Smooth muscle cell (in vitro differentiated cells): ENCODE measurements at regions not wholly inside any gene's neighbourhood (a gene's known extent, or its start where the extent isn't known, plus 50 kb on each side); places are given as distances from the start of the nearest gene placed in this dataset.

Experiments used
- DNase-seq: peaks from one replicate; lab custom pipeline; 2025; ENCODE audit not compliant: unreplicated experiment; lab: John Stamatoyannopoulos, UW
- H2AFZ ChIP-seq: fragments of 200-600 bp; sonication (generic); 2 replicates; pipeline ENCODE4 v1.6.0; 2016; ENCODE audit warnings: antibody characterized with exemption, low read depth, mild to moderate bottlenecking
- H3F3A ChIP-seq: fragments of 200-600 bp; sonication (generic); 2 replicates; pipeline ENCODE4 v1.6.0; 2017; ENCODE audit warnings: antibody characterized with exemption, low read depth
- H3K27ac ChIP-seq: fragments of 200-600 bp; sonication (generic); 2 replicates; pipeline ENCODE4 v1.5.1; 2016; ENCODE audit warnings: low read depth, mild to moderate bottlenecking
- H3K27me3 ChIP-seq: fragments of 200-600 bp; sonication (generic); 2 replicates; pipeline ENCODE4 v1.6.1; 2016; ENCODE audit warnings: low read depth, mild to moderate bottlenecking
- H3K36me3 ChIP-seq: fragments of 200-600 bp; sonication (generic); 2 replicates; pipeline ENCODE4 v1.5.1; 2016; ENCODE audit warnings: low read depth
- H3K4me1 ChIP-seq: fragments of 200-600 bp; sonication (generic); 2 replicates; pipeline ENCODE4 v1.5.1; 2016; ENCODE audit warnings: low read depth
- H3K4me2 ChIP-seq: fragments of 200-600 bp; sonication (generic); 2 replicates; pipeline ENCODE4 v1.6.0; 2016; ENCODE audit warnings: mild to moderate bottlenecking
- H3K4me3 ChIP-seq: fragments of 200-600 bp; sonication (generic); 2 replicates; pipeline ENCODE4 v1.5.1; 2016; ENCODE audit warnings: mild to moderate bottlenecking
- H3K79me2 ChIP-seq: fragments of 200-600 bp; sonication (generic); 2 replicates; pipeline ENCODE4 v1.6.0; 2016; ENCODE audit warnings: low read depth, mild to moderate bottlenecking
- H3K9ac ChIP-seq: fragments of 200-600 bp; sonication (generic); 2 replicates; pipeline ENCODE4 v1.6.0; 2016; ENCODE audit warnings: low read depth
- H3K9me3 ChIP-seq: fragments of 200-600 bp; sonication (generic); replicated peaks from 2 replicates; pipeline ENCODE4 v1.5.1; 2016; ENCODE audit warnings: low read depth
- H4K20me1 ChIP-seq: fragments of 200-600 bp; sonication (generic); 2 replicates; pipeline ENCODE4 v1.6.0; 2016; ENCODE audit warnings: low read depth
- CTCF ChIP-seq: fragments of 200-600 bp; sonication (generic); IDR thresholded peaks from 2 replicates; pipeline ENCODE4 v1.5.1; 2017; ENCODE audit warnings: borderline replicate concordance, mild to moderate bottlenecking, antibody characterized with exemption; ENCODE audit not compliant: insufficient read depth, poor library complexity, severe bottlenecking
- WGBS: methylation state at CpG from one replicate; pipeline ENCODE4 v1.1.7; 2016; ENCODE audit warnings: low lambda C conversion rate; 5-methylcytosine and 5-hydroxymethylcytosine counted together

DNA sequence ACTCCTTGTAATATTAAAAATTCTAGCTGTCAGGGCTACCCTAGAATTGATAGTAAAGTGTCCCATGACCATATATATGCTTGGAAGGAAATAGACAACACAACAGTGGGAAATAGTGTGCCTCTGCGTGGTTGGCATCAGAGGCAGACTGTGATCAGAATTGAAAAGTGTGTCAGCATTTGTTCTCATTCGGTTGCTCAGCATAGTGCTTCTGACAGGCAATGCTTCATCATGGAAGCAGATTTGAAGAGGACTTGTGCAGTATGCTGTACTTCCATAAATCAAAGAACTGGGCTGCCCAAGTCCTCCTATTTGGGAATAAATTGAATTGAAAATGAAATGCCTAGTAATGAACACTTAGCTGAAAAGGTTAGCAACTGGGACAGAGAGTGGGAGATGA lies 435.7 kb downstream of the DIPK2A start:
- no peak overlapping the region for H3K4me2 ChIP-seq
- no peaks in the 10 kb centered on the region for H3F3A ChIP-seq
- H2AFZ ChIP-seq: no peak overlapping the region
- no peaks in the 10 kb centered on the region for H3K27me3 ChIP-seq
- no peaks in the 10 kb centered on the region for H3K4me1 ChIP-seq
- no peak overlapping the region for H3K9ac ChIP-seq
- H3K27ac ChIP-seq: no peak overlapping the region
- no peaks in the 10 kb centered on the region for H3K9me3 ChIP-seq
- H3K79me2 ChIP-seq: no peaks in the 10 kb centered on the region
- 88% methylated on average over 2 of the region's 2 CpGs for WGBS
- no peak overlapping the region for H3K4me3 ChIP-seq
- DNase-seq: no peak
- no peak for TF ChIP-seq CTCF
- H3K36me3 ChIP-seq: no peaks in the 10 kb centered on the region
- no peaks in the 10 kb centered on the region for H4K20me1 ChIP-seq

DNA sequence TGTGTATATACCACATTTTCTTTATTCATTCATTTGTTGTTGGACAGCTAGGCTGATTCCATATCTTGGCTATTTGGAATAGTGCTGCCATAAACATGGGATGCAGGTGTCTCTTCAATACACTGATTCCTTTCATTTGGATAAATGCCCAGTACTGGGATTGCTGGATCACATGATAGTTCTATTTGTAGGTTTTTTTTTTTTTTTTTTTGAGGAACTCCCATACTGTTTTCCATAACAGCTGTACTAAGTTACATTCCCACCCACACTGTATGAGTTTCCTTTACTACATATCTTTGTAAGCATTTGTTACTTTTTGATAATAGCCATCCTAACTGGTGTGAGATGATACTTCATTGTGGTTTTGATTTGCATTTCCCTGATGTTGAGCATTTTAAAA lies 437.7 kb downstream of the DIPK2A start:
- Histone ChIP-seq H4K20me1 (no peaks in the 10 kb centered on the region), H3K9ac (no peak overlapping the region), H3K4me1 (no peaks in the 10 kb centered on the region), H3K4me2 (no peak overlapping the region), H2AFZ (no peak overlapping the region), H3K9me3 (no peaks in the 10 kb centered on the region), H3K36me3 (no peaks in the 10 kb centered on the region), H3K79me2 (no peaks in the 10 kb centered on the region), H3F3A (no peaks in the 10 kb centered on the region), H3K27me3 (no peaks in the 10 kb centered on the region), H3K27ac (no peak overlapping the region), H3K4me3 (no peak overlapping the region)
- no peak for DNase-seq
- no peak for TF ChIP-seq CTCF

DNA sequence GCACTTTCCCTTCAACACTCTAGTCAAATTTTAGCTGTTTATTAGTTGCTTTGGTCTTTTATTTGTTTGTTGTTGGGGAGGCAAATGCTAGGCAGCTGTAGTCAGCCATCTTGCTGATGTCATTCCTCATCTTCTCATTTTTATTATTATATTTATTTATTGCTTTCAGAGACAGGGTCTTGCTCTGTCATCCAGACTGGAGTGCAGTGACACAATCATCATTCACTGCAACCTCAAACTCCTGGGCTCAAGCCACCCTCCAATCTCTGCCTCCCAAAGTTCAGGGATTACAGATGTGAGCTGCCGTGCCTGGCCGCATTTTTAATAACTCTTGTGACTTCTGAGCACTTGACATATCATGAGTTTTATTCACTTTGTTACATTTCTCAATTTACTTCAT lies 441.4 kb downstream of the DIPK2A start:
- Histone ChIP-seq H3K27me3 (no peaks in the 10 kb centered on the region), H3K27ac (no peak overlapping the region), H3K4me3 (no peak overlapping the region), H3K36me3 (no peaks in the 10 kb centered on the region), H3K9me3 (no peaks in the 10 kb centered on the region), H3K79me2 (no peaks in the 10 kb centered on the region), H3K9ac (no peak overlapping the region), H3F3A (no peaks in the 10 kb centered on the region), H3K4me2 (no peak overlapping the region), H2AFZ (no peak overlapping the region), H4K20me1 (no peaks in the 10 kb centered on the region), H3K4me1 (no peaks in the 10 kb centered on the region)
- DNase-seq: no peak
- WGBS: 96% methylated on average over 2 of the region's 2 CpGs
- TF ChIP-seq CTCF: no peak

- no peak overlapping the region for H3K9ac ChIP-seq
- no peaks in the 10 kb centered on the region for H3K4me1 ChIP-seq
- H3K27me3 ChIP-seq: no peaks in the 10 kb centered on the region
- no peak for DNase-seq
- no peak overlapping the region for H2AFZ ChIP-seq
- H3K36me3 ChIP-seq: no peaks in the 10 kb centered on the region
- H3K9me3 ChIP-seq: no peaks in the 10 kb centered on the region
- 78% methylated on average over 1 of the region's 1 CpG for WGBS
- H4K20me1 ChIP-seq: no peaks in the 10 kb centered on the region
- H3K4me3 ChIP-seq: no peak overlapping the region
- no peak overlapping the region for H3K27ac ChIP-seq
- no peaks in the 10 kb centered on the region for H3F3A ChIP-seq
- no peaks in the 10 kb centered on the region for H3K79me2 ChIP-seq
- H3K4me2 ChIP-seq: no peak overlapping the region
- no peak for TF ChIP-seq CTCF
These were observed 443.9 kb downstream of the DIPK2A start for GRCh38 chr3:144415492-144415891.
